ENCODE measurements at regions not wholly inside any gene's neighbourhood (a gene's known extent, or its start where the extent isn't known, plus 50 kb on each side); places are given as distances from the start of the nearest gene placed in this dataset.

GRCh38 chr13:79678100-79678499, 197.1 kb downstream of the NDFIP2 start (continued):
- TF ChIP-seq E4F1 (IDR thresholded peaks at IDR 0.05; ENCODE audit: borderline replicate concordance, partially characterized antibody) (no peak), JUND (IDR thresholded peaks at IDR 0.05; ENCODE audit: low read depth, low read length) (no peak)

DNA sequence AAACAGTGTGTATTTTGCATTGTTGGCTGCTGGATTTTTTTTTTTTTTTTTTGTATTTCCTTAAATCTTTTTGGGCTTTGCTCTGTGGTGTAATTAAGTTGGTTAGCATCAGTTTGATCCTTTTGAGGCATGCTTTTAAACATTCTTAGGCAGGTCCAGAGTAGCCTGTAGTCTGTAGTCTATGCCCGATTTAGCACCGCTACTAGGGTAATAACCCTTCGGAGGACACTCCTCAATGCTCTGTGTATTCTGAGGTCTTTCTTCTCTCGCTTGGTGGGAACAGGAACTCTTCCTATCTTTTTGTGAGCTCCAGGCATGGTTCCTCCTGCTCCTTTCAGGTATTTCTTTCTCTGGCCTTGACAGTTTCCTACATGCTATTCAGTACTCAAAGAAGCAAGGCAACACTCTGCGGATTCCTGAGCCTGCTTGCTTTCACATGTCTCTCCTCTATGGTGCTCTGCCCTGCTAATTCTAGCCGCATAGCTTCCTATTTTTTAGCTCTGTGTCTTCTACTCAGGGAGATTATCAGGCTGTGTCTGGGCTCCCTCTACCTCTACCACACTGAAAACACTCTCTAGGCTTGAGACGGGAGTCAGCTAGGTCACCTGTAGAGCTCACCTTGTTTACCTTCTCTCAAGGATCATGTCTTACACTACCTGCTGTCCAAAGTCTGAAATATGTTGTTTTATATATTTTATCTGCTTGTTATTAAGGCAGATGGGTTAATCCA, 195.1 kb downstream of the NDFIP2 start:
- 41% methylated on average over 7 of the region's 7 CpGs for WGBS (ENCODE audit: insufficient coverage, insufficient replicate concordance, low lambda C conversion rate, missing lambda C conversion rate)
- no TSS peak for BruUV-seq (replicated peaks)
- no peak overlapping the region for H3K4me3 ChIP-seq
- no peaks in the 10 kb centered on the region for H3K9me3 ChIP-seq (replicated peaks; ENCODE audit: control insufficient read depth, insufficient read depth, low read length)
- DNase-seq (ENCODE audit: low read depth, low spot score) (no peak), ATAC-seq (no peak), FAIRE-seq (no peak)
- H3K9ac ChIP-seq (ENCODE audit: control insufficient read depth, insufficient read depth, low read length), result no peak overlapping the region
- no peak overlapping the region for H3K4me2 ChIP-seq (ENCODE audit: control insufficient read depth, insufficient read depth)
- ChIA-PET CTCF (interaction anchor here (0.6 to 3.1 kb wide), 18 partner anchors 14 to 1342 kb away, joined by 3 to 21 read pairs (median 4); no protein-coding TSS in a partner anchor), SMC1A (ENCODE audit: uncharacterized antibody, unreplicated experiment) (interaction anchor here (0.8 to 2.6 kb wide), 14 partner anchors 10 to 661 kb away, joined by 3 to 18 read pairs (median 4); no protein-coding TSS in a partner anchor), RAD21 (ENCODE audit: unreplicated experiment) (interaction anchor here (0.7 to 3.0 kb wide), 12 partner anchors 9 to 252 kb away, joined by 3 to 16 read pairs (median 4); no protein-coding TSS in a partner anchor), POLR2A (interaction anchor here (0.5 to 1.8 kb wide), 5 partner anchors 16 to 673 kb away, joined by 3 to 5 read pairs (median 4); no protein-coding TSS in a partner anchor)
- no peaks in the 10 kb centered on the region for H3K27me3 ChIP-seq (replicated peaks in 1 of 2; ENCODE audit: control insufficient read depth in 2 of 2, insufficient read depth in 2 of 2, low read length in 1 of 2)
- in situ Hi-C loops (cut with MboI), result loop anchor here (5.0 to 10.0 kb wide), 2 partner anchors 689 to 1341 kb away; no protein-coding TSS in a partner anchor
- H3K27ac ChIP-seq (ENCODE audit: control insufficient read depth, insufficient read depth), result no peak overlapping the region
- H3K4me1 ChIP-seq (ENCODE audit: control insufficient read depth, insufficient read depth, low read length), result no peaks in the 10 kb centered on the region
- intact Hi-C loops (cut with micrococcal nuclease; ENCODE audit: unreplicated experiment), result loop anchor here (5.0 kb wide), 2 partner anchors 666 to 1341 kb away; partner anchors contain the start of gene SPRY2
- no peaks in the 10 kb centered on the region for H4K20me1 ChIP-seq (ENCODE audit: control insufficient read depth, insufficient read depth)
- H3K79me2 ChIP-seq (ENCODE audit: control insufficient read depth, insufficient read depth, low read length), result no peaks in the 10 kb centered on the region
- H3K36me3 ChIP-seq (ENCODE audit: control insufficient read depth in 2 of 2, insufficient read depth in 2 of 2, low read length in 1 of 2), result no peaks in the 10 kb centered on the region
- H2AFZ ChIP-seq (ENCODE audit: control insufficient read depth, low read depth, low read length), result no peak overlapping the region
- TF ChIP-seq ZNF687 (IDR thresholded peaks at IDR 0.05) (no peak), CEBPZ (IDR thresholded peaks at IDR 0.05; ENCODE audit: low read depth, low read length) (no peak), POLR2AphosphoS5 (IDR thresholded peaks at IDR 0.05; ENCODE audit: low read length) (no peak), CEBPB (IDR thresholded peaks at IDR 0.05; ENCODE audit: borderline replicate concordance in 1 of 2, low read depth in 2 of 2, low read length in 2 of 2) (no peak), EED (IDR thresholded peaks at IDR 0.05; ENCODE audit: low read depth) (no peak), NRF1 (conservative IDR thresholded peaks at IDR 0.05; ENCODE audit: low read depth, low read length) (no peak), KAT2A (conservative IDR thresholded peaks at IDR 0.05; ENCODE audit: control insufficient read depth, low read depth, low read length) (no peak), SUZ12 (IDR thresholded peaks at IDR 0.05; ENCODE audit: unreplicated experiment) (no peak), BMI1 (IDR thresholded peaks at IDR 0.05; ENCODE audit: borderline replicate concordance) (no peak)

Data from GM12878 (cell line).